ES-I3 (cell line): ENCODE measurements at regions not wholly inside any gene's neighbourhood (a gene's known extent, or its start where the extent isn't known, plus 50 kb on each side); places are given as distances from the start of the nearest gene placed in this dataset.

Experiments
- H3K36me3 ChIP-seq: 2 replicates; pipeline ENCODE4 v1.6.1; 2013; ENCODE audit warnings: mild to moderate bottlenecking, low read length, control low read depth, moderate library complexity; ENCODE audit not compliant: insufficient read depth
- H3K4me1 ChIP-seq: 2 replicates; pipeline ENCODE4 v1.6.1; 2013; ENCODE audit warnings: mild to moderate bottlenecking, control low read depth, low read length; ENCODE audit not compliant: insufficient read depth
- H3K9ac ChIP-seq: 2 replicates; pipeline ENCODE4 v1.6.1; 2013; ENCODE audit warnings: low read depth, mild to moderate bottlenecking, low read length, moderate library complexity
- H3K9me3 ChIP-seq: 2 replicates; pipeline ENCODE4 v1.6.1; 2013; ENCODE audit warnings: mild to moderate bottlenecking, low read length, moderate library complexity; ENCODE audit not compliant: control insufficient read depth, insufficient read depth

- Histone ChIP-seq H3K4me1 (peaks cover 17% of the 10 kb centered on the region; the same call in 1 of the 2 replicates), H3K9me3 (no peaks in the 10 kb centered on the region), H3K9ac (no peak overlapping the region), H3K36me3 (no peaks in the 10 kb centered on the region)
Measured at GRCh38 chr7:25762511-25763462, 389.2 kb upstream of the NFE2L3 start.

DNA sequence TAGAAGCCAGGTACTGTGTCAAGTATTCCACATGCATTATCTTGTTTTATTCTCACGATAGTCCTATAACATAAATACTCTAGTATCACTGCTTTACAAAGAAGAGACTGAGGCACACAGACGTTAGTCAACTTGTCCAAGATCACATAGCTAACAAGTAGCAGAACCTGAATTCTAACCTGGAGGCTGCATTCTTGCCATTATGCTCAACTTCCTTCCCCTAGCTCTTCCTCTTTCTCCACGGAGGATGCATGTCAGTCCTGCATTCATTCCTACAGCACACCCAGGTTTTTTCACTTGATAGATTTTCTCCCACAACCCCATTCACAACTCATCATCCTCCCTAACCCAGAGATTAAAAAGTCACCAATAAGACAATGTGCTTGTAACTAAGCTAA is 388.5 kb upstream of the NFE2L3 start:
- Histone ChIP-seq H3K9ac (no peak overlapping the region), H3K9me3 (no peaks in the 10 kb centered on the region), H3K36me3 (no peaks in the 10 kb centered on the region), H3K4me1 (peaks cover 14% of the 10 kb centered on the region; the same call in 1 of the 2 replicates)

- H3K4me1 ChIP-seq: 0 out of 2 replicates have a peak, but pooled peaks cover 3% of the 10 kb centered on the region
- H3K9me3 ChIP-seq: no peaks in the 10 kb centered on the region
- no peaks in the 10 kb centered on the region for H3K36me3 ChIP-seq
- no peak overlapping the region for H3K9ac ChIP-seq
Measured at GRCh38 chr7:25765110-25765655, 386.8 kb upstream of the NFE2L3 start.

GRCh38 chr7:25770235-25770634 is 381.8 kb upstream of the NFE2L3 start:
- Histone ChIP-seq H3K9ac (no peak overlapping the region), H3K9me3 (no peaks in the 10 kb centered on the region), H3K4me1 (no peaks in the 10 kb centered on the region), H3K36me3 (no peaks in the 10 kb centered on the region)

DNA sequence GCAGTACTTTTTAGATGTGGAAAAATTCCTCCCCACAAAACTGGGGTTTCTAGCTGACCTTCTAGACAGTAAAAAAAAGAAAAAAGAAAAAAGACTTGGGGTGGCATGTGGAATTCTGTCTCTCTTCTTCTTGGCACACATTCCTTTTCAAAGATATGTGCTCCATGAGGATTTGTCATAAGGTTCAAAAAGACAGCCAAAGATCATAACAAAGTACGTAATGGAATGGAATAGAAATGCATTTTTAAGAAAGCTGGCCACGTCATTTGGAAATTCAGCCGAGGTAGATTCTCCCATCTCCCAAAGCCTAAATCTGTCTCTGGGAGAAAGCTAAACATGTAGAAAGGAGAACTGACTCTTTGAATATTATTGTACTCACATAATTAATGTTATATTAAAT is 381.3 kb upstream of the NFE2L3 start:
- no peaks in the 10 kb centered on the region for H3K9me3 ChIP-seq
- H3K36me3 ChIP-seq: no peaks in the 10 kb centered on the region
- H3K9ac ChIP-seq: no peak overlapping the region
- no peaks in the 10 kb centered on the region for H3K4me1 ChIP-seq

- H3K9me3 ChIP-seq: no peaks in the 10 kb centered on the region
- H3K4me1 ChIP-seq: no peaks in the 10 kb centered on the region
- H3K36me3 ChIP-seq: no peaks in the 10 kb centered on the region
- no peak overlapping the region for H3K9ac ChIP-seq
Measured at GRCh38 chr7:25771491-25771890, 380.5 kb upstream of the NFE2L3 start.

DNA sequence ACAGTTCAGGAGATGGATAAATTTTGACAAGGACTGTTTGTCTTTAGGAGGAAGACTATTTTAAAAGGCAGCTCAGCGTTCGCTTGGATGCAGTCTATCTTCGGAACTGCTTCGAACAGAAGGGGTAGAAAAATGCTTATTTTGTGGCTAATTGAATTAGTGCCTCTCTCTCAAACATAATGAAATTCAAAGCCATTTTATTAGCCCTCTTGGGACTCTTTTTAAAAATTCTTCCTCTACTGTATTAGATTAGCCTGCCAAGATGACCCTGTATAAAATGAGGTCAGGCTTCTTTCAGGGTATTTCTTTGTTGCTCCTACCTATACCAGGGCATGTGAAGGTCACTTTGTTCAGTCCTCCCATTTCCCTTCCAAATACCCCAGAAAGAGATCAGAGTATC is 379.2 kb upstream of the NFE2L3 start:
- Histone ChIP-seq H3K36me3 (no peaks in the 10 kb centered on the region), H3K4me1 (no peaks in the 10 kb centered on the region), H3K9me3 (no peaks in the 10 kb centered on the region), H3K9ac (no peak overlapping the region)

- H3K36me3 ChIP-seq: no peaks in the 10 kb centered on the region
- H3K4me1 ChIP-seq: no peaks in the 10 kb centered on the region
- no peak overlapping the region for H3K9ac ChIP-seq
- no peaks in the 10 kb centered on the region for H3K9me3 ChIP-seq
Measured at GRCh38 chr7:25774675-25775074, 377.3 kb upstream of the NFE2L3 start.

- Histone ChIP-seq H3K9ac (no peak overlapping the region), H3K9me3 (no peaks in the 10 kb centered on the region), H3K4me1 (no peaks in the 10 kb centered on the region), H3K36me3 (no peaks in the 10 kb centered on the region)
Measured at GRCh38 chr7:25775570-25775969, 376.4 kb upstream of the NFE2L3 start.

DNA sequence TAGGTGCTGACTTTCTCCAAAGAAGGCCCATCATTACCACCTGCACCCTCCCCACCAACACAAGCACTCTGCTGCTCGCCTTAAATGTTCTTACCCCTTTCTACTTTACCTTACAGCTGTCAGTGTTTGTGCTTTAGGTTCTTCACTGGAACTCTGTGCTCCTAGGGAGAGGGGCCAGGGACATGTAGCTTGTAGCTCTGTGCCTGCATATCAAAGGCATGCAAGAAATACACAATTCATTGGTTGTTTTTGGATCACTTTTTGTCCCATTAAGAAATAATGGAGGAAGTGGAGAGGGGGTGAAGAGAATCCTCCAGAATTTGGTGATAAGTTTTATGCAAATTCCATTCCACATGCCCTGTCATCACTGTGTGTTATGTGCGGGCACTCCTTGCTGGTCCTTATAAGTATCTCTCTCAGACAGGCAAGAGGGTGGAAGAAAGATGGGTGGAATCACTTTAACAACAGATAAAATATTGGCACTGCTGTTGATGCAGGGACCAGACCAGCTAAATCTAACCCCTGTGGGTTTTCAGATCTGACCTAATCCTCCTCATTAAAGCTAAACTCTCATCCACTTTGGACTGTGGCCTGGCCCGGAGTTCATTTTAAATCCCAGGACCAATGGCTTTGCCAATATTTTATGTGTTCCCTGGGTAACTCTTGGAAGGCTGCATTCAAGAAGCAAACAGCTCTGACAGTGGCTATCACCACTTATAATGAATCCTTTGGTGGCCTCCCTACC is 375.8 kb upstream of the NFE2L3 start:
- Histone ChIP-seq H3K4me1 (no peaks in the 10 kb centered on the region), H3K36me3 (no peaks in the 10 kb centered on the region), H3K9ac (no peak overlapping the region), H3K9me3 (no peaks in the 10 kb centered on the region)

- H3K9ac ChIP-seq: no peak overlapping the region
- H3K9me3 ChIP-seq: no peaks in the 10 kb centered on the region
- no peaks in the 10 kb centered on the region for H3K36me3 ChIP-seq
- no peaks in the 10 kb centered on the region for H3K4me1 ChIP-seq
Measured at GRCh38 chr7:25776744-25777123, 375.3 kb upstream of the NFE2L3 start.

GRCh38 chr7:25777969-25778708 is 373.9 kb upstream of the NFE2L3 start:
- no peaks in the 10 kb centered on the region for H3K4me1 ChIP-seq
- no peaks in the 10 kb centered on the region for H3K9me3 ChIP-seq
- no peaks in the 10 kb centered on the region for H3K36me3 ChIP-seq
- H3K9ac ChIP-seq: no peak overlapping the region

GRCh38 chr7:25779002-25779546 is 372.9 kb upstream of the NFE2L3 start:
- no peaks in the 10 kb centered on the region for H3K36me3 ChIP-seq
- H3K4me1 ChIP-seq: no peaks in the 10 kb centered on the region
- no peaks in the 10 kb centered on the region for H3K9me3 ChIP-seq
- no peak overlapping the region for H3K9ac ChIP-seq

DNA sequence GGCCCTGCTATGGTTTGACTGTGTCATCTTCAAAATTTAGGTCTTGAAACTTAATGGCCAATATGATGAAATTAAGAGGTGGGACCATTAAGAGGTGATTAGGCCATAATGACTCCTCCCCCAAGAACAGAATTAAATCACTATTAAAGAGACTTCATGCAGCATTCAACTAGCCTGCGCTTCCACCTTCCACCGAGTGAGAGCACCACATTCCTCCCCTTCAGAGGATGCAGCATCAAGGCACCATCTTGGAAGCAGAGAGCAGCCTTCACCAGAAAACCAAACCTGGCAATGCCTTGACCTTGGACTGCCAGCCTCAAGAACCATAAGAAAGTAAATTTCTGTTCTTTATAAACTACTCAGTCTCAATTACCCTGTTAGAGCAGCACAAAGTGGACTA is 371.1 kb upstream of the NFE2L3 start:
- Histone ChIP-seq H3K4me1 (no peaks in the 10 kb centered on the region), H3K9me3 (no peaks in the 10 kb centered on the region), H3K36me3 (no peaks in the 10 kb centered on the region), H3K9ac (no peak overlapping the region)
